AG04449 (cell line): ENCODE measurements at regions not wholly inside any gene's neighbourhood (a gene's known extent, or its start where the extent isn't known, plus 50 kb on each side); places are given as distances from the start of the nearest gene placed in this dataset.
"Not testable (repeated sequence)": the region's sequence is repeated elsewhere in the genome, so short reads cannot be mapped to it uniquely, and the experiment has no call there.

Experiments
- CTCF ChIA-PET: fragments of 350-600 bp; formaldehyde crosslinking; extraction: SDS; loops from one replicate; lab custom pipeline; 2021; ENCODE audit warnings: antibody characterized with exemption; lab: Yijun Ruan, JAX
- POLR2A ChIA-PET: fragments of 400-600, 350-600 bp; formaldehyde crosslinking; extraction: SDS; loops from one replicate; lab custom pipeline; 2020; ENCODE audit warnings: antibody characterized with exemption, inconsistent platforms; lab: Yijun Ruan, JAX
- DNase-seq: peaks from one replicate; pipeline ENCODE4 v3.0.0-alpha.2; 2010; ENCODE audit warnings: low read depth, low spot score
- H3K4me3 ChIP-seq: 2 replicates; pipeline ENCODE4 v1.5.1; 2011; ENCODE audit warnings: low read depth, mild to moderate bottlenecking, control low read depth, low read length
- TF ChIP-seq, protein P1 (sequence below): IDR thresholded peaks from one replicate; pipeline ENCODE4 v1.5.1; 2011; ENCODE audit warnings: mild to moderate bottlenecking, moderate library complexity, low read length, control low read depth, inconsistent platforms; ENCODE audit not compliant: insufficient read depth; ENCODE audit errors: missing control alignments

DNA sequence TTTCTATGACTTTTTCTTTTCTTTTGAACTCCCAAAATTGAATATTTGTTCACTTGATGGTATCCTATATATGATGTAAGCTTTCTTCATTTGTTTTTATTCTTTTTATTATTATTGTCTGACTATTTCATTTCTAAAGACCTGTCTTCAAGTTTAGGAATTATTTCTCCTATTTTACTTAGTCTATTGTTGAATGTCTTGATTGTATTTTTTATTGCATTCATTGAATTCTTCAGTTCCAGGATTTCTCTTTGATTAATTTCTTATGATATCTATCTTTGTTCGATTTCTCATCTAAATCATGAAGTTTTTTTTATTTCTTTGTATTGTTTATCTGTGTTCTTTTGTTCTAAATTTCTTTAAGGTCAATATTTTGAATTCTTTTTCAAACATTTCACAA lies 238.8 kb downstream of the TTC6 start:
- ChIA-PET POLR2A (no interaction called here), CTCF (no interaction called here)
- H3K4me3 ChIP-seq: no peak overlapping the region
- DNase-seq: no peak
- TF ChIP-seq, protein P1, sequence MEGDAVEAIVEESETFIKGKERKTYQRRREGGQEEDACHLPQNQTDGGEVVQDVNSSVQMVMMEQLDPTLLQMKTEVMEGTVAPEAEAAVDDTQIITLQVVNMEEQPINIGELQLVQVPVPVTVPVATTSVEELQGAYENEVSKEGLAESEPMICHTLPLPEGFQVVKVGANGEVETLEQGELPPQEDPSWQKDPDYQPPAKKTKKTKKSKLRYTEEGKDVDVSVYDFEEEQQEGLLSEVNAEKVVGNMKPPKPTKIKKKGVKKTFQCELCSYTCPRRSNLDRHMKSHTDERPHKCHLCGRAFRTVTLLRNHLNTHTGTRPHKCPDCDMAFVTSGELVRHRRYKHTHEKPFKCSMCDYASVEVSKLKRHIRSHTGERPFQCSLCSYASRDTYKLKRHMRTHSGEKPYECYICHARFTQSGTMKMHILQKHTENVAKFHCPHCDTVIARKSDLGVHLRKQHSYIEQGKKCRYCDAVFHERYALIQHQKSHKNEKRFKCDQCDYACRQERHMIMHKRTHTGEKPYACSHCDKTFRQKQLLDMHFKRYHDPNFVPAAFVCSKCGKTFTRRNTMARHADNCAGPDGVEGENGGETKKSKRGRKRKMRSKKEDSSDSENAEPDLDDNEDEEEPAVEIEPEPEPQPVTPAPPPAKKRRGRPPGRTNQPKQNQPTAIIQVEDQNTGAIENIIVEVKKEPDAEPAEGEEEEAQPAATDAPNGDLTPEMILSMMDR: no peak

DNA sequence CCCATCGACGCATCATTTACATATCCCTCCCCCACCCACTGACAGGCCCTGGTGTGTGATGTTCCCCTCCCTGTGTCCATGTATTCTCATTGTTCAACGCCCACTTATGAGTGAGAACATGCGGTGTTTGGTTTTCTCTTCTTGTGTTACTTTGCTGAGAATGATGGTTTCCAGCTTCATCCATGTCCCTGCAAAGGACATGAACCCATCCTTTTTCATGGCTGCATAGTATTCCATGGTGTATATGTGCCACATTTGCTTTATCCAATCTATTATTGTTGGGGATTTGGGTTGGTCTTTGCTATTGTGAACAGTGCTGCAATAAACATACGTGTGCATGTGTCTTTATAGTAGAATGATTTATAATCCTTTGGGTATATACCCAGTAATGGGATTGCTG lies 243.3 kb downstream of the TTC6 start:
- H3K4me3 ChIP-seq, POLR2A ChIA-PET, DNase-seq: not testable (repeated sequence)
- CTCF ChIA-PET: interaction anchor here (1.0 kb wide), 1 partner anchor 11 kb away, joined by 3 read pairs; no protein-coding TSS in a partner anchor

GRCh38 chr14:37841039-37841438 lies 245.6 kb downstream of the TTC6 start:
- POLR2A ChIA-PET: not testable (repeated sequence)

GRCh38 chr14:37842106-37842505 lies 246.7 kb downstream of the TTC6 start:
- CTCF ChIA-PET: no interaction called here
- POLR2A ChIA-PET: no interaction called here
- TF ChIP-seq, protein P1: no peak
- DNase-seq: no peak
- H3K4me3 ChIP-seq: no peak overlapping the region

More at GRCh38 chr14:37841039-37841438, 245.6 kb downstream of the TTC6 start:
- CTCF ChIA-PET, H3K4me3 ChIP-seq, DNase-seq: not testable (repeated sequence)

- DNase-seq: no peak
- no peak overlapping the region for H3K4me3 ChIP-seq
- TF ChIP-seq, protein P1: no peak
- CTCF ChIA-PET: no interaction called here
- POLR2A ChIA-PET: no interaction called here
Measured at GRCh38 chr14:37843954-37844607, 248.7 kb downstream of the TTC6 start.

- TF ChIP-seq, protein P1: no peak
- no peak overlapping the region for H3K4me3 ChIP-seq
- DNase-seq: no peak
- POLR2A ChIA-PET: no interaction called here
- CTCF ChIA-PET: interaction anchor here (1.3 kb wide), 1 partner anchor 615 kb away, joined by 3 read pairs; no protein-coding TSS in a partner anchor
Measured at GRCh38 chr14:37844614-37845013, 249.2 kb downstream of the TTC6 start.

- CTCF ChIA-PET: interaction anchor here (0.8 to 1.6 kb wide), 3 partner anchors 11 to 603 kb away, joined by 3 read pairs; no protein-coding TSS in a partner anchor
- TF ChIP-seq, protein P1: no peak
Measured at GRCh38 chr14:37848985-37849621, 253.7 kb downstream of the TTC6 start.

More at GRCh38 chr14:37848985-37849621, 253.7 kb downstream of the TTC6 start:
- POLR2A ChIA-PET: interaction anchor here (0.6 kb wide), 1 partner anchor 978 kb away, joined by 3 read pairs; no protein-coding TSS in a partner anchor
- no peak for DNase-seq
- no peak overlapping the region for H3K4me3 ChIP-seq
